Breast epithelium (tissue), 4 donors: ENCODE measurements at regions not wholly inside any gene's neighbourhood (a gene's known extent, or its start where the extent isn't known, plus 50 kb on each side); places are given as distances from the start of the nearest gene placed in this dataset.

Experiments
- DNase-seq, 2 donors: peaks; one replicate each; pipeline ENCODE4 v3.0.0-alpha.2; 2019; ENCODE audit warnings: low spot score in 2 of 2
- H3K27ac ChIP-seq, 2 donors: fragments of 200-600 bp; sonication (generic) in 1 of 2; one replicate each; pipeline ENCODE4 v1.5.1; 2016 to 2019; ENCODE audit warnings: mild to moderate bottlenecking in 1 of 2
- H3K27me3 ChIP-seq, 2 donors: fragments of 200-600 bp; sonication (generic) in 1 of 2; one replicate each; pipeline versions ENCODE4 v1.5.1 to v1.6.0; 2017 to 2019; ENCODE audit warnings: control low read depth in 1 of 2, mild to moderate bottlenecking in 1 of 2
- H3K36me3 ChIP-seq: fragments of 200-600 bp; one replicate; pipeline ENCODE4 v1.5.1; 2019
- H3K4me1 ChIP-seq, 2 donors: fragments of 200-600 bp; sonication (generic); one replicate each; pipeline ENCODE4 v1.5.1; 2016 to 2019; ENCODE audit warnings: control low read depth in 1 of 2
- H3K4me3 ChIP-seq, 3 donors: fragments of 200-600 bp; sonication (generic); 1 replicate in 2 of 3; 2 replicates in 1 of 3; pipeline ENCODE4 v1.5.1; 2016 to 2019; ENCODE audit warnings: mild to moderate bottlenecking in 3 of 3, moderate library complexity in 2 of 3
- H3K9me3 ChIP-seq, 2 donors: fragments of 200-600 bp; sonication (generic) in 1 of 2; one replicate each; pipeline ENCODE4 v1.5.1; 2016 to 2019; ENCODE audit warnings: control low read depth in 1 of 2
- CTCF ChIP-seq, 3 donors: fragments of 450-650 bp; IDR thresholded peaks; one replicate each; pipeline ENCODE4 v1.5.1; 2016 to 2017; ENCODE audit warnings: antibody characterized with exemption in 3 of 3, mild to moderate bottlenecking in 3 of 3, moderate library complexity in 3 of 3
- POLR2A ChIP-seq: fragments of 450-650 bp; IDR thresholded peaks from one replicate; pipeline ENCODE4 v1.6.1; 2016; ENCODE audit warnings: antibody characterized with exemption, mild to moderate bottlenecking, moderate library complexity
- POLR2AphosphoS5 ChIP-seq, 3 donors: sonication (generic); formaldehyde crosslinking; IDR thresholded peaks; one replicate each; pipeline ENCODE4 v1.6.1; 2017; ENCODE audit warnings: antibody characterized with exemption in 3 of 3
- intact Hi-C: fragments of 100-400 bp; cut with DNase I; formaldehyde crosslinking; loops from one replicate; pipeline ENCODE4 v1.15.1; 2023; ENCODE audit warnings: low total_unique reads

GRCh38 chr17:13204607-13205237 lies 186.9 kb upstream of the ELAC2 start:
- Histone ChIP-seq H3K27ac (no peak overlapping the region), H3K36me3 (no peaks in the 10 kb centered on the region), H3K9me3 (no peaks in the 10 kb centered on the region), H3K27me3 (no peaks in the 10 kb centered on the region), H3K4me1 (no peaks in the 10 kb centered on the region), H3K4me3 (no peak overlapping the region)
- DNase-seq, result no peak
- intact Hi-C loops, result no loop called here
- no peak for TF ChIP-seq CTCF (IDR thresholded peaks at IDR 0.05)
- no peak for TF ChIP-seq POLR2AphosphoS5 (IDR thresholded peaks at IDR 0.05)
- no peak for TF ChIP-seq POLR2A

- intact Hi-C loops, result no loop called here
- Histone ChIP-seq H3K27me3 (no peaks in the 10 kb centered on the region), H3K4me3 (no peak overlapping the region), H3K4me1 (no peaks in the 10 kb centered on the region), H3K27ac (no peak overlapping the region), H3K36me3 (no peaks in the 10 kb centered on the region), H3K9me3 (no peaks in the 10 kb centered on the region)
- DNase-seq, result no peak
- no peak for TF ChIP-seq POLR2A
- TF ChIP-seq CTCF (IDR thresholded peaks at IDR 0.05), result no peak
- TF ChIP-seq POLR2AphosphoS5 (IDR thresholded peaks at IDR 0.05), result no peak
Measured at GRCh38 chr17:13202835-13203234, 185.0 kb upstream of the ELAC2 start.

GRCh38 chr17:13200671-13201070 lies 182.8 kb upstream of the ELAC2 start:
- intact Hi-C loops, result no loop called here
- Histone ChIP-seq H3K27me3 (no peaks in the 10 kb centered on the region), H3K9me3 (no peaks in the 10 kb centered on the region), H3K27ac (no peak overlapping the region), H3K4me1 (no peaks in the 10 kb centered on the region), H3K4me3 (no peak overlapping the region), H3K36me3 (no peaks in the 10 kb centered on the region)
- no peak for TF ChIP-seq POLR2AphosphoS5 (IDR thresholded peaks at IDR 0.05)
- no peak for TF ChIP-seq POLR2A
- no peak for TF ChIP-seq CTCF (IDR thresholded peaks at IDR 0.05)
- no peak for DNase-seq

DNA sequence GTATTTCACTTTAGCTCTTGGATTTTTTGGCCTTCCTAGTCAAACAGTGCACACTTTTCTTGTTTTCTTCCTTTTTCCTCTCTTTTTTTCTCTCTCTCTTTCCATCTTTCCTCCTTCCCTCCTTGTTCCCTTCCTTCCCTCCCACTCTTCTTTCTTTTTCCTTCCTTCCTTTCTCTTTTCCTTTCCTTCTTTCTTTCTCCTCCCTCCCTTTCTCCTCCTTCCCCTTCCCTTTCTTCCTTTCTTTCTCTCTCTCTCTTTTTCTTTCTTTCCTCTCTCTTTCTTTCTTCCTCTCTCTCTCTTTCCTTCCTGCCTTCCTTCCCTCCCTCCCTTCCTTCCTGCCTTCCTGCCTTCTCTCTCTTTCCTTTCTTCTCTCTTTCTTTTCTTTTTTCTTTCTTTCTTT lies 181.6 kb upstream of the ELAC2 start:
- H3K9me3 ChIP-seq, result no peaks in the 10 kb centered on the region
- H3K36me3 ChIP-seq, result no peaks in the 10 kb centered on the region
- no peaks in the 10 kb centered on the region for H3K27me3 ChIP-seq
- intact Hi-C loops, result no loop called here
- no peak overlapping the region for H3K4me3 ChIP-seq
- no peak for DNase-seq
- TF ChIP-seq POLR2A (no peak), POLR2AphosphoS5 (IDR thresholded peaks at IDR 0.05) (no peak)
- no peak overlapping the region for H3K27ac ChIP-seq
- H3K4me1 ChIP-seq, result no peaks in the 10 kb centered on the region

DNA sequence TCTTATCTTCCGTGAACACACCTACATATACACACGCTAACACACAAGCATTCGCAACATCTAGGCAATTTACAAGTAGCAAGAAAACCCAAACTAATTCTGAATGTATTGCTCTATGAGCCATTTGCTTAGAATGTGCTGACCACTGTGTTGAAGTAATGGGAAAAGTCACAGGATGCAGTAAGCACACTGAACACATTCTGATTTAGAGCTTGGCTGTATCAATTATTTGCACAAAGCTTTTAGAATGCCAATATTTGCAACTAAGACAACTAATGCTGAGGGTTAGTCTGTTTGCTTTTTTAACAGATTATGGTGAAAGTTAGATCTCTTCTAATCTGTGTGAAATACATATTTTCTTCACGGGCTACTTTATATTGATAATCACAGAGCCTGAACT lies 179.8 kb upstream of the ELAC2 start:
- no peak for TF ChIP-seq POLR2A
- no peak for TF ChIP-seq CTCF (IDR thresholded peaks at IDR 0.05)
- no peak for TF ChIP-seq POLR2AphosphoS5 (IDR thresholded peaks at IDR 0.05)
- no peak overlapping the region for H3K27ac ChIP-seq
- H3K4me3 ChIP-seq, result no peak overlapping the region
- no peaks in the 10 kb centered on the region for H3K9me3 ChIP-seq
- no peaks in the 10 kb centered on the region for H3K36me3 ChIP-seq
- intact Hi-C loops, result no loop called here
- no peaks in the 10 kb centered on the region for H3K27me3 ChIP-seq
- no peaks in the 10 kb centered on the region for H3K4me1 ChIP-seq
- DNase-seq, result no peak

DNA sequence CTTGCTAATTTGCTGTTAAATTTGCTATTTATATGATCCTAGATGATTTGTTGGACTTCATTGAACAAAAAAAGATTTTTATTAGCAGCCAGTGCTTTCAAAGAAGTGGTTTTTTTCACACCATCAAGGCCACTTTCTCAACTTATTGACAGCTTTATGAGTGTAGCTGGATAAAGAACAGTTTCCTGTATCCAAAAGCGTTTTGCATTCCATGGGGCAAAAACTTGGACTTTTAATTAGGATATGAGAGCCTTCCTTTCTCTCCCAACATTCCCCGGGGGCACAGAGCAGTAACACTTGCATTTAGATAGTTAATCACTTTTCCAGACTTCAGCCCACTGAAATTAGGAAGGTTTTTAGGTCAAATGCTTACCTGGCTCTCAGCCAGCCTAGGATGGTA lies 177.1 kb upstream of the ELAC2 start:
- no peak for TF ChIP-seq POLR2A
- no peak for TF ChIP-seq POLR2AphosphoS5 (IDR thresholded peaks at IDR 0.05)
- no peak for TF ChIP-seq CTCF (IDR thresholded peaks at IDR 0.05)
- intact Hi-C loops, result no loop called here
- Histone ChIP-seq H3K4me3 (no peak overlapping the region), H3K27ac (no peak overlapping the region), H3K9me3 (no peaks in the 10 kb centered on the region), H3K27me3 (no peaks in the 10 kb centered on the region), H3K4me1 (no peaks in the 10 kb centered on the region), H3K36me3 (no peaks in the 10 kb centered on the region)
- no peak for DNase-seq
